Stimulated activated CD4-positive, alpha-beta T cell treated with anti-CD3 and anti-CD28 coated beads, Interleukin-15, amount 100 ng/mL, for 1 hour (primary cell): ENCODE measurements at regions not wholly inside any gene's neighbourhood (a gene's known extent, or its start where the extent isn't known, plus 50 kb on each side); places are given as distances from the start of the nearest gene placed in this dataset.

Experiments used
- DNase-seq, 2 donors: peaks; one replicate each; pipeline ENCODE4 v3.0.0-alpha.2; 2020; ENCODE audit warnings: low read depth in 1 of 2, low spot score in 1 of 2

GRCh38 chr13:50071379-50071778 is 56.1 kb downstream of the KCNRG start:
- no peak for DNase-seq

- no peak for DNase-seq
Measured at GRCh38 chr13:50072676-50073075, 57.4 kb downstream of the KCNRG start.

GRCh38 chr13:50073340-50073739 is 58.1 kb downstream of the KCNRG start:
- DNase-seq, result no peak

GRCh38 chr13:50074843-50075242 is 59.6 kb downstream of the KCNRG start:
- DNase-seq, result no peak

- DNase-seq, result no peak
Measured at GRCh38 chr13:50075619-50076097, 60.4 kb downstream of the KCNRG start.

GRCh38 chr13:50077431-50077830 is 62.2 kb downstream of the KCNRG start:
- no peak for DNase-seq

- DNase-seq, result no peak
Measured at GRCh38 chr13:50078231-50078894, 63.1 kb downstream of the KCNRG start.

- DNase-seq, result no peak
Measured at GRCh38 chr13:50078895-50079654, 63.8 kb downstream of the KCNRG start.

- DNase-seq, result no peak
Measured at GRCh38 chr13:50079655-50080202, 64.5 kb downstream of the KCNRG start.

GRCh38 chr13:50080203-50080910 is 65.1 kb downstream of the KCNRG start:
- DNase-seq, result peak in 1 of 2 donors; percentile 14

GRCh38 chr13:50080911-50081678 is 65.9 kb downstream of the KCNRG start:
- peak; percentile 9 to 32 for DNase-seq

- peak; percentile 95 to 96 for DNase-seq
Measured at GRCh38 chr13:50081679-50082425, 66.6 kb downstream of the KCNRG start.

GRCh38 chr13:50082426-50083281 is 67.4 kb downstream of the KCNRG start:
- DNase-seq, result peak; percentile 40 to 62

- DNase-seq, result no peak
Measured at GRCh38 chr13:50085063-50085462, 69.8 kb downstream of the KCNRG start.

- no peak for DNase-seq
Measured at GRCh38 chr13:50089633-50090032, 74.4 kb downstream of the KCNRG start.

GRCh38 chr13:50090211-50090610 is 75.0 kb downstream of the KCNRG start:
- DNase-seq, result no peak

GRCh38 chr13:50094615-50095293 is 79.5 kb downstream of the KCNRG start:
- no peak for DNase-seq

- no peak for DNase-seq
Measured at GRCh38 chr13:50098693-50099092, 83.4 kb downstream of the KCNRG start.

GRCh38 chr13:50099473-50099872 is 84.2 kb downstream of the KCNRG start:
- DNase-seq, result no peak
